Fibroblast of the aortic adventitia (primary cell): ENCODE measurements at regions not wholly inside any gene's neighbourhood (a gene's known extent, or its start where the extent isn't known, plus 50 kb on each side); places are given as distances from the start of the nearest gene placed in this dataset.
"Not testable (repeated sequence)": the region's sequence is repeated elsewhere in the genome, so short reads cannot be mapped to it uniquely, and the experiment has no call there.

Experiments
- DNase-seq: peaks from one replicate; pipeline ENCODE4 v3.0.0-alpha.2; 2010; ENCODE audit warnings: low read depth
- H3K4me3 ChIP-seq: 2 replicates; pipeline ENCODE4 v1.5.1; 2011; ENCODE audit warnings: low read depth, mild to moderate bottlenecking, control low read depth, low read length, moderate library complexity
- CTCF ChIP-seq: IDR thresholded peaks from 2 replicates; pipeline ENCODE4 v1.5.1; 2011; ENCODE audit warnings: mild to moderate bottlenecking, low read length, control low read depth, inconsistent platforms; ENCODE audit not compliant: insufficient read depth

- no peak for DNase-seq
- no peak overlapping the region for H3K4me3 ChIP-seq
- no peak for TF ChIP-seq CTCF
Observed at GRCh38 chr12:25802143-25802542, 156.3 kb upstream of the RASSF8 start.

DNA sequence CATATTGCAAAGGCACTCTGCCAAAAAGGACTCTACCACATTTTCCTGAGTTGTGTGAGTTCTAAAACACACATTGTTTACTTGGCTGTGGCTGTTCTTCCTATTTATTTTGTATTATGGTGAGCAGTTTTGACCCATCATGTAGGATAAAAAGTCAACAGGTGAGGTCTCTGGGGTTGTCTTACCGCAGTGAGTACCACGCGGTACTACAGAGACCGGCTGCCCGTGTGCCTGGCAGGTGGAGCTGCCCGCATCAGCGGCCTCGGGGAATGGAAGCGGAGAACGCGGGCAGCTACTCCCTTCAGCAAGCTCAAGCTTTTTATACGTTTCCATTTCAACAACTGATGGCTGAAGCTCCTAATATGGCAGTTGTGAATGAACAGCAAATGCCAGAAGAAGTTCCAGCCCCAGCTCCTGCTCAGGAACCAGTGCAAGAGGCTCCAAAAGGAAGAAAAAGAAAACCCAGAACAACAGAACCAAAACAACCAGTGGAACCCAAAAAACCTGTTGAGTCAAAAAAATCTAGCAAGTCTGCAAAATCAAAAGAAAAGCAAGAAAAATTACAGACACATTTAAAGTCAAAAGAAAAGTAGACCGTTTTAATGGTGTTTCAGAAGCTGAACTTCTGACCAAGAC lies 155.3 kb upstream of the RASSF8 start:
- H3K4me3 ChIP-seq, DNase-seq: not testable (repeated sequence)

DNA sequence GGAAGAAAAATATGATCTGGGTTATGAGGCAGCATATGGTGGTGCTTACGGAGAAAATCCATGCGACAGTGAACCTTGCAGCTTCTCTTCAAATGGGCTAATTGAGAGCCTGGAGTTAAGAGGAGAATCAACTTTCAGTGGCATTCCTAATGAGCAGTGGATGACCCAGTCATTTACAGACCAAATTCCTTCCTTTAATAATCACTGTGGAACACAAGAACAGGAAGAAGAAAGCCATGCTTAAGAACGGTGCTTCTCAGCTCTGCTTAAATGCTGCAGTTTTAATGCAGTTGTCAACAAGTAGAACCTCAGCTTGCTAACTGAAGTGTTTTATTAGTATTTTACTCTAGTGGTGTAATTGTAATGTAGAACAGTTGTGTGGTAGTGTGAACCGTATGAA lies 154.2 kb upstream of the RASSF8 start:
- not testable (repeated sequence) for H3K4me3 ChIP-seq, DNase-seq

GRCh38 chr12:25806271-25806670 lies 152.2 kb upstream of the RASSF8 start:
- no peak overlapping the region for H3K4me3 ChIP-seq
- TF ChIP-seq CTCF = no peak
- DNase-seq = peak; percentile 50

- no peak for DNase-seq
- H3K4me3 ChIP-seq = no peak overlapping the region
- TF ChIP-seq CTCF = no peak
Observed at GRCh38 chr12:25808604-25809003, 149.9 kb upstream of the RASSF8 start.

GRCh38 chr12:25810683-25811082 lies 147.8 kb upstream of the RASSF8 start:
- no peak overlapping the region for H3K4me3 ChIP-seq
- no peak for TF ChIP-seq CTCF
- DNase-seq = no peak

GRCh38 chr12:25811656-25812126 lies 146.8 kb upstream of the RASSF8 start:
- no peak for DNase-seq
- H3K4me3 ChIP-seq = no peak overlapping the region
- no peak for TF ChIP-seq CTCF

- DNase-seq = no peak
- no peak overlapping the region for H3K4me3 ChIP-seq
- TF ChIP-seq CTCF = no peak
Observed at GRCh38 chr12:25812295-25812694, 146.2 kb upstream of the RASSF8 start.
